ENCODE measurements at regions not wholly inside any gene's neighbourhood (a gene's known extent, or its start where the extent isn't known, plus 50 kb on each side); places are given as distances from the start of the nearest gene placed in this dataset.

DNA sequence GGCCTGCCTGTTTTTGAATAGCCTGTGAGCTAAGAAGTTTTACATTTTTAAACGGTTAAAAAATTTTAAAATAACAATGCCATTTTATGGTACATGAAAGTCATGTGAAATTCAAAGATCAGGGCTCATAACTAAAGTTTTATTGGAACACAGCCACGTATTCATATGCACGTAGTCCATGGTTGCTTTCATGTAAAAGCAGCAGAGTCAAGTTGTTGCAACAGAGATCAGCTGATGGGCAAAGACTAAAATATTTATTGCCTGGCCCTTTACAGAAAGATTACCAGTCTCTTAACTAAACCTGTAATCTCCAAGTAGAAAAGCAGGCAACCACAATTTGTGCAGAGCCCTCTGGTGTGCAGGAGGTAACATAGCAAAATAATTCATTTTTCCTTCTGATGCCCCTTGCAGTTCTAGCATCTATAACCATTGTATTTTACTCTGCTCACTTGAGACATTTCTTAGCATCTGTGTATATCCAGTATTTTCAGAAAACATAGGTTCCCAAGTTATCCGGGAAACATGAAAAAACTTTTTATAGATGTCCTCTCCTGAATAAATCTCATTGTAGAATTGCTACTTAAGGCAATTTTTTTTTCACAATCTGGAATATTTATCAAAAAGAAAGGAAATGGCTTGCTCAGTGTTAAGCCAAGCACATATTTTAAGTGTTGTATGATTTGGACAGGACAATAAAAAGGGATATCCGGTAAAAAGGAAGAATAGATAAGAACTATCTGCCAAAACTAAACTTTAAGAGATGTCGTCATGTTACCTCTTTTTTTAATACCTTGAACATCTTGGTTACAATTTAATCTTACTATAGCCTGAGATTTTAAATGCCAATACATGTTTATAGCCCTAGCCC, 430.8 kb downstream of the PLPP3 start:
- Histone ChIP-seq H3K27ac (no peak overlapping the region), H3K9ac (ENCODE audit: insufficient read length) (no peak overlapping the region), H3K4me3 (no peak overlapping the region), H3K36me3 (ENCODE audit: insufficient read depth, low read length) (no peaks in the 10 kb centered on the region), H3K9me3 (ENCODE audit: low read depth, low read length) (no peaks in the 10 kb centered on the region)
- TF ChIP-seq FOXP2 (optimal IDR thresholded peaks at IDR 0.05; ENCODE audit: control extremely low read depth, extremely low read length, insufficient read depth) (no peak), POLR2AphosphoS5 (IDR thresholded peaks at IDR 0.05; ENCODE audit: borderline replicate concordance, low read depth, low read length) (no peak), EZH2 (IDR thresholded peaks at IDR 0.05) (no peak)
- no peak for DNase-seq (ENCODE audit: low read depth, low spot score)

DNA sequence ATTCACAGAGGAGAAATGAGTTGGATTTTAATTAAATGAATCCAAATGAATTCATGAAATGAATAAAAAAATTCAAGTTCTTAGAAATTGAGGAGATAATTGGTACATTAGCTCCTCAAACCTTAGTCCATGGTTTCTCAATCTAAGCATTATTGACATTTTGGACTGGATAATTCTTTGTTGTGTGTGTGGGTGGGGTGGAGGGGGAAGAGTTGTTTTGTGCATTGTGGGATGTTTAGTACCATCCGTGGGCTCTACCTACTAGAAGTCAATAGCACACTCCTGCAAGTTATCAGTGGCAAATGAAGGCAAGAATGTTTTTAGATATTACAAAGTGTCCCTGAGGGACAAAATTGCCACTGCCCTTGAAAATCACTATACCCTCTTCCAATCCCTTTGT, 431.9 kb downstream of the PLPP3 start:
- TF ChIP-seq POLR2AphosphoS5 (IDR thresholded peaks at IDR 0.05; ENCODE audit: borderline replicate concordance, low read depth, low read length) (no peak), EZH2 (IDR thresholded peaks at IDR 0.05) (no peak), FOXP2 (optimal IDR thresholded peaks at IDR 0.05; ENCODE audit: control extremely low read depth, extremely low read length, insufficient read depth) (no peak)

DNA sequence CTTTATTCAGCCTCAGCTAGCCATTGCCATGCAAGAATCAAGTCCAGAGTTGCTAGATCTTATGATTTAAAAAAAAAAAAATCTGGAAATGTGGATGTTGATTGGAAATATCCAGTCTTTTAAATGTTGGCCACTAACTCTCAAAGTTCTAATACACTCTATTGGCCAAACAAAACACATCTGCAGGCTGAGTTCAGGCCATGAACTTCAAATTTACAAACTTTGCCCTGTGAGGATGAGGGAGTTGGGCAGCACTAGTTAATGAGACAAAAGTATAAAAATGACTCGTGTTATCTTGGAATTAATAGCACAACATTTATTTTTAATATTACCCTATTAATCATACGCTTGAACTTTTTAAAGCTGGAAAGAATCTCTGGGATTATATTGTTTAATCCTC, 432.3 kb downstream of the PLPP3 start:
- Histone ChIP-seq H3K4me3 (no peak overlapping the region), H3K9ac (ENCODE audit: insufficient read length) (no peak overlapping the region), H3K36me3 (ENCODE audit: insufficient read depth, low read length) (no peaks in the 10 kb centered on the region), H3K9me3 (ENCODE audit: low read depth, low read length) (no peaks in the 10 kb centered on the region), H3K27ac (no peak overlapping the region)
- no peak for TF ChIP-seq EZH2 (IDR thresholded peaks at IDR 0.05)
- no peak for TF ChIP-seq FOXP2 (optimal IDR thresholded peaks at IDR 0.05; ENCODE audit: control extremely low read depth, extremely low read length, insufficient read depth)
- DNase-seq (ENCODE audit: low read depth, low spot score), result no peak

More for the DNA sequence above, 431.9 kb downstream of the PLPP3 start:
- H3K9me3 ChIP-seq (ENCODE audit: low read depth, low read length), result no peaks in the 10 kb centered on the region
- H3K4me3 ChIP-seq, result no peak overlapping the region
- no peak overlapping the region for H3K27ac ChIP-seq
- H3K9ac ChIP-seq (ENCODE audit: insufficient read length), result no peak overlapping the region
- no peaks in the 10 kb centered on the region for H3K36me3 ChIP-seq (ENCODE audit: insufficient read depth, low read length)
- no peak for DNase-seq (ENCODE audit: low read depth, low spot score)

DNA sequence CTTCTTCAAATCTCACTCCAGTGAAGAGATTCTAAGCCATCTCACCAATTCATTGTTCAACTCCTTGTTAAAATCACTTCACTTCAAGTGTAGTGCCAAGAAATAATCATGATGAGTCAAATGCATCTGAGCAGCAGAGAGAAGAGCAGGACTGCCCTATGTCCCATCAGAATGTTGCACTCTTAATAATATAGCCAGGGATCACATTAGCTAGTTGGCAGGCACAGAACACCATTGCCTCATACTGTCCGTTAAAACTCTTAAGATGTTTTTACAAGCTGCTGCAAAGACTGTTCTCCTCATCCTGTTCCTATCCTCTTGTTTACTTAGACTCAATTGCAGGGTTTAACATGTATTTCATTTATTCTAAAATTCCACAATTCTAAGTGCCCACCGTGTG, 432.9 kb downstream of the PLPP3 start:
- no peak overlapping the region for H3K4me3 ChIP-seq
- no peaks in the 10 kb centered on the region for H3K9me3 ChIP-seq (ENCODE audit: low read depth, low read length)
- H3K36me3 ChIP-seq (ENCODE audit: insufficient read depth, low read length), result no peaks in the 10 kb centered on the region
- H3K27ac ChIP-seq, result no peak overlapping the region
- TF ChIP-seq FOXP2 (optimal IDR thresholded peaks at IDR 0.05; ENCODE audit: control extremely low read depth, extremely low read length, insufficient read depth) (no peak), POLR2AphosphoS5 (IDR thresholded peaks at IDR 0.05; ENCODE audit: borderline replicate concordance, low read depth, low read length) (no peak), EZH2 (IDR thresholded peaks at IDR 0.05) (no peak)
- no peak overlapping the region for H3K9ac ChIP-seq (ENCODE audit: insufficient read length)
- DNase-seq (ENCODE audit: low read depth, low spot score), result no peak

DNA sequence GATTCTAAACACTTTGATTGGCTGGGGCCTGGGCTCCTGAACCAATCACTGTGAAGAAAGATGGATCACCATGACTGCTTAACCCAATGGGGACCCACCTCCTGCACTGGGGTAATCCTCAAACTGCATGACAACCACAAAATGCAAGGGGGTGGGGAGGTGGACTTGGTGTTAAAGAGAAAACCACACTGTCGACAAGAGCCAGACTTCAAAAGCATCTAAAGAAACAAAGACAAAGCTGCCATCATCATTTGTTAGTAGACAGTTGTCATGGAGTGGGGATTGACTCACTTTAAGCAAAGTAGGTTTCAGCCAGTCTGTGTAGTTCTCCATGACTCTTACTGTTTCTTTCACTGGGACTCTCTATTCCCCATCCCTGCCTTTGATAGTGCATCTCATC, 433.8 kb downstream of the PLPP3 start:
- TF ChIP-seq FOXP2 (optimal IDR thresholded peaks at IDR 0.05; ENCODE audit: control extremely low read depth, extremely low read length, insufficient read depth), result no peak
- no peak for TF ChIP-seq EZH2 (IDR thresholded peaks at IDR 0.05)
- TF ChIP-seq POLR2AphosphoS5 (IDR thresholded peaks at IDR 0.05; ENCODE audit: borderline replicate concordance, low read depth, low read length), result no peak
- no peak overlapping the region for H3K9ac ChIP-seq (ENCODE audit: insufficient read length)
- H3K9me3 ChIP-seq (ENCODE audit: low read depth, low read length), result no peaks in the 10 kb centered on the region

DNA sequence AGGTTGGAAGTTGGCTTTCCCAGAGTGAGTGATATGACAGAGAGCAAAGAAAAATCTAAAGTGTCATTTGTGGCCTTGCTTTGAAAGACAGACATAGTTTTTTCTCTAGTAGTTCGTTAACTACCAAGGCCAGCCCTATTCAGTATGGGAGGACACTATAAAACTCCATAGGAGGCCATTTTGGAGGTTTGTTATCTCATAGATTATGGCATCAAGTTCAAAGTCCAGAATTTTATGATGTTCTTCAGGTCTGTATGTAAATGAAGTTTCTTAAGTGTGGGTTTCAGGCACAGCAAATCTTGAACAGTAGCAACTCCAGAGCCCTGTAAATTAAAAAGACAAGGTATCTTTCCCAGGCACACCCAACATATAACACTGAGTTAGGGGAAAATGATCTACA, 437.1 kb downstream of the PLPP3 start:
- TF ChIP-seq EZH2 (IDR thresholded peaks at IDR 0.05) (no peak), POLR2AphosphoS5 (IDR thresholded peaks at IDR 0.05; ENCODE audit: borderline replicate concordance, low read depth, low read length) (no peak)
- H3K9me3 ChIP-seq (ENCODE audit: low read depth, low read length), result no peaks in the 10 kb centered on the region
- no peak overlapping the region for H3K27ac ChIP-seq
- no peak overlapping the region for H3K4me3 ChIP-seq
- no peak for DNase-seq (ENCODE audit: low read depth, low spot score)
- no peak overlapping the region for H3K9ac ChIP-seq (ENCODE audit: insufficient read length)
- H3K36me3 ChIP-seq (ENCODE audit: insufficient read depth, low read length), result no peaks in the 10 kb centered on the region

More for the DNA sequence above, 433.8 kb downstream of the PLPP3 start:
- Histone ChIP-seq H3K36me3 (ENCODE audit: insufficient read depth, low read length) (no peaks in the 10 kb centered on the region), H3K4me3 (no peak overlapping the region), H3K27ac (no peak overlapping the region)
- no peak for DNase-seq (ENCODE audit: low read depth, low spot score)

DNA sequence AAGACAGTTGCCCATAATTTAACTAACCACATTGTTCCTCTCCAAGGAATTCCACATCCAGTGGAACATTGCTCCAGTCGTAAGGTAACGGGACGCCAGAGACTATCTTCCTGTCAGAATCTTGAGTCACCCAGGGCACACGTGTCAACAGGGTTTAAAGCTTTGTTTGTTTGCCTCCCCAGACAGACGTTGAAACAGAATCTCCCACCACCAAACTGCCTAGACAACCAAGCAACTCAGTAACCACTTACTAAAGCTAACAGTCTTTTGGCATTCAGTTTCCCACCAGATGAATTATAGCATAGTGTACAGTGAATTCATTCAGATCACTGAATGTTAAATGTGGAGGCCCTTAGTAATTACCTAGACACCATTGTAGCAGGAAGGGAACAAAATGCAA, 439.5 kb downstream of the PLPP3 start:
- Histone ChIP-seq H3K4me3 (no peak overlapping the region), H3K36me3 (ENCODE audit: insufficient read depth, low read length) (no peaks in the 10 kb centered on the region), H3K9ac (ENCODE audit: insufficient read length) (no peak overlapping the region), H3K27ac (no peak overlapping the region), H3K9me3 (ENCODE audit: low read depth, low read length) (no peaks in the 10 kb centered on the region)
- TF ChIP-seq FOXP2 (optimal IDR thresholded peaks at IDR 0.05; ENCODE audit: control extremely low read depth, extremely low read length, insufficient read depth), result no peak
- DNase-seq (ENCODE audit: low read depth, low spot score), result no peak

DNA sequence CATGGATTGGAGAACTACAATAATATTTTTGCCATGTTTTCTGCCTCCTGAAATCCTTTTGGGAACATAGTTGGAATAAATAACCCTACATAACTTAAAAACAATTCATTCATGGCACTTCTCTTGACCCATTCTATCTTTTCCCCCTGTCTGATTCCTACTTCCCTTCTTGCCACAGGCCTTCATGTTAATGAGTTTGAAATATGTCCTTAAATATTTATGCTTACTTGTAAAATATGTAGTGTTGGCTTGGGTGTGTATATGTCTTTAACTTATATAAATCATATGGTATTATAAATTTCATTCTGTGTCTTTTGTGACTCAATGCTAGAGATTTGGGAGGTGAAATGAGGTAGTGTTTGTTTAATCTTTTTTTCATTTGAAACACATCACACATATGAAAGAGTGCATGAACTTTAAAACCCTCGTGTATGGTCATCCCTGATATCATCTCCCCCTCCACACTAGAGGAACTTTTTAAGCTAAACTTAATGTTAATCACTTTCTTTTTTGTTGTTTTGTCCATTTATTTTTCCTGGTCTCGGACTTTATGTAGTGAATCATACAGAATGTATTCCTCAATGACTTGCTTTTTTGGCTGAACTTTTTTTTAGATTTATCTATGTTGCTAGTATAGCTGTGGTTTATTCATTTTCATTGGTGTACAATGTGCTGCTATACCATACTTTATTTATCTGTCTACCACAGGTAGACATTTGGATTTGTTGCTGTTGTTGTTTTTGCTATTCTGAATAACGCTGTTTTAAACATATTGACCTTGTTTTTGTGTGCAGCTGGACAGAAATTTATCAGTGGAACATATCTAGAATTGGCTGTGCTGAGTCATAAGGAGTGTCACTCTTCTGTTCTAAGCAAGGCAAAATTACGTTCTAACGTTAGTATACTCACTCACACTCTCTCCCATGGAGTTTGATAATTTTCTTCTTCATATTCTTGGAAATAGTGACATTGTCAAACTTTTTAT, 441.6 kb downstream of the PLPP3 start:
- H3K9me3 ChIP-seq (ENCODE audit: low read depth, low read length), result no peaks in the 10 kb centered on the region
- no peak for DNase-seq (ENCODE audit: low read depth, low spot score)

More for the DNA sequence above, 441.6 kb downstream of the PLPP3 start:
- H3K4me3 ChIP-seq, result no peak overlapping the region
- no peak overlapping the region for H3K9ac ChIP-seq (ENCODE audit: insufficient read length)
- TF ChIP-seq EZH2 (IDR thresholded peaks at IDR 0.05) (no peak), FOXP2 (optimal IDR thresholded peaks at IDR 0.05; ENCODE audit: control extremely low read depth, extremely low read length, insufficient read depth) (no peak), POLR2AphosphoS5 (IDR thresholded peaks at IDR 0.05; ENCODE audit: borderline replicate concordance, low read depth, low read length) (no peak)
- H3K36me3 ChIP-seq (ENCODE audit: insufficient read depth, low read length), result no peaks in the 10 kb centered on the region
- no peak overlapping the region for H3K27ac ChIP-seq
